ENCODE measurements at regions not wholly inside any gene's neighbourhood (a gene's known extent, or its start where the extent isn't known, plus 50 kb on each side); places are given as distances from the start of the nearest gene placed in this dataset.

GRCh38 chr7:42858570-42858969 is 53.3 kb downstream of the C7orf25 start:
- TF ChIP-seq CTCF (IDR thresholded peaks at IDR 0.05) (no peak), SIN3A (IDR thresholded peaks at IDR 0.05; ENCODE audit: borderline replicate concordance, insufficient read depth, low read depth, low read length) (no peak), TCF7L2 (IDR thresholded peaks at IDR 0.05; ENCODE audit: low read depth, low read length) (no peak), POLR2AphosphoS5 (IDR thresholded peaks at IDR 0.05; ENCODE audit: low read depth, low read length) (no peak)
- POLR2A ChIA-PET, result no interaction called here
- ATAC-seq (no peak), DNase-seq (ENCODE audit: low read depth, low spot score) (no peak)
- no peaks in the 10 kb centered on the region for H3K9me3 ChIP-seq (ENCODE audit: control insufficient read depth, insufficient read depth, low read depth, low read length)
- intact Hi-C loops (cut with micrococcal nuclease; ENCODE audit: unreplicated experiment) (no loop called here), in situ Hi-C loops (cut with HindIII; ENCODE audit: low pct_unique_long_range_greater_than_20kb, low sequenced_read_pairs) (no loop called here)
- H3K4me3 ChIP-seq (ENCODE audit: low read depth in 2 of 2, low read length in 2 of 2), result no peak overlapping the region
- BruUV-seq (replicated peaks), result no TSS peak
- no peaks in the 10 kb centered on the region; the same call in 1 of the 2 replicates for H3K4me1 ChIP-seq (ENCODE audit: control insufficient read depth, insufficient read depth, low read length)
- H3K27me3 ChIP-seq (ENCODE audit: control insufficient read depth, insufficient read depth, low read length), result no peaks in the 10 kb centered on the region
- CTCF ChIA-PET, result interaction anchor here (0.6 kb wide), 2 partner anchors 71 to 1064 kb away, joined by 3 to 4 read pairs; no protein-coding TSS in a partner anchor
- no peaks in the 10 kb centered on the region for H3K36me3 ChIP-seq (ENCODE audit: control insufficient read depth, insufficient read depth, low read length)
- no peak overlapping the region for H3K27ac ChIP-seq (ENCODE audit: low read length)

GRCh38 chr7:42856605-42856987 is 55.3 kb downstream of the C7orf25 start:
- TF ChIP-seq TCF7L2 (IDR thresholded peaks at IDR 0.05; ENCODE audit: low read depth, low read length) (no peak), POLR2AphosphoS5 (IDR thresholded peaks at IDR 0.05; ENCODE audit: low read depth, low read length) (no peak), REST (IDR thresholded peaks at IDR 0.05; ENCODE audit: insufficient read depth in 1 of 2, low read depth in 2 of 2, low read length in 1 of 2) (no peak), SIN3A (IDR thresholded peaks at IDR 0.05; ENCODE audit: borderline replicate concordance, insufficient read depth, low read depth, low read length) (no peak), CTCF (IDR thresholded peaks at IDR 0.05) (no peak)
- H3K27ac ChIP-seq (ENCODE audit: low read length), result no peak overlapping the region
- peaks cover 4% of the 10 kb centered on the region; the same call in 1 of the 2 replicates for H3K27me3 ChIP-seq (ENCODE audit: control insufficient read depth, insufficient read depth, low read length)
- H3K4me1 ChIP-seq (ENCODE audit: control insufficient read depth, insufficient read depth, low read length), result no peaks in the 10 kb centered on the region; the same call in 1 of the 2 replicates
- ATAC-seq (peak; percentile 52), DNase-seq (ENCODE audit: low read depth, low spot score) (no peak)
- in situ Hi-C loops (cut with HindIII; ENCODE audit: low pct_unique_long_range_greater_than_20kb, low sequenced_read_pairs) (no loop called here), intact Hi-C loops (cut with micrococcal nuclease; ENCODE audit: unreplicated experiment) (no loop called here)
- no peaks in the 10 kb centered on the region for H3K9me3 ChIP-seq (ENCODE audit: control insufficient read depth, insufficient read depth, low read depth, low read length)
- ChIA-PET CTCF (no interaction called here), POLR2A (no interaction called here)
- peak overlapping the region; percentile 47 to 81 for H3K4me3 ChIP-seq (ENCODE audit: low read depth in 2 of 2, low read length in 2 of 2)
- no peaks in the 10 kb centered on the region for H3K36me3 ChIP-seq (ENCODE audit: control insufficient read depth, insufficient read depth, low read length)
- BruUV-seq (replicated peaks), result no TSS peak
